HCT116 (cell line): ENCODE measurements at regions not wholly inside any gene's neighbourhood (a gene's known extent, or its start where the extent isn't known, plus 50 kb on each side); places are given as distances from the start of the nearest gene placed in this dataset.

Experiments used
- ATAC-seq: fragments of 200-7000 bp; cut with Tn5 transposase; 2 replicates; pipeline ENCODE4 v1.9.1; 2020; ENCODE audit warnings: mild to moderate bottlenecking, moderate library complexity
- BruUV-seq: library from RNA; stranded (reverse); fragments of 400-500 nt; replicated peaks from 2 replicates; lab custom pipeline; 2021; lab: Mats Ljungman, UMichigan
- CTCF ChIA-PET: fragments of 300-600 bp; sonication (Branson Sonifier 250); formaldehyde crosslinking; loops from one replicate; lab custom pipeline; 2021; ENCODE audit warnings: antibody characterized with exemption; lab: Charles Lee
- POLR2A ChIA-PET: fragments of 300-600, 350-600 bp; sonication (Branson Sonifier 250); formaldehyde crosslinking; loops from one replicate; lab custom pipeline; 2021; ENCODE audit warnings: antibody characterized with exemption; lab: Charles Lee
- RAD21 ChIA-PET, 2 experiments: fragments of 300-600 bp; sonication (Branson Sonifier 250); formaldehyde crosslinking; loops; one replicate each; lab custom pipeline; 2023; ENCODE audit warnings: low total read pairs in 2 of 2; ENCODE audit not compliant: uncharacterized antibody in 2 of 2, unreplicated experiment in 2 of 2, low non-redundant PET in 1 of 2; lab: Charles Lee
- DNase-seq: peaks from one replicate; pipeline ENCODE4 v3.0.0-alpha.2; 2010; ENCODE audit warnings: low read depth, low spot score
- H2AFZ ChIP-seq: fragments of 200-600 bp; shearing (Covaris generic), sonication (generic); 2 replicates; pipeline ENCODE4 v1.6.1; 2017; ENCODE audit warnings: low read depth, mixed run types, mixed read lengths, antibody characterized with exemption, low read length; ENCODE audit not compliant: poor library complexity, severe bottlenecking
- H3K27ac ChIP-seq: 2 replicates; pipeline ENCODE4 v1.5.1; 2012; ENCODE audit warnings: low read depth, low read length
- H3K27me3 ChIP-seq: fragments of 200-600 bp; sonication (generic); 2 replicates; pipeline ENCODE4 v1.6.1; 2016; ENCODE audit warnings: mixed run types, low read length, mixed read lengths; ENCODE audit not compliant: insufficient read depth
- H3K36me3 ChIP-seq, 2 experiments: fragments of 200-500 bp in 1 of 2; fragments of 200-600 bp in 1 of 2; sonication (Bioruptor generic) in 1 of 2; sonication (generic) in 1 of 2; 2 replicates each; pipeline versions ENCODE4 v1.5.1 to v1.6.1; 2014 to 2016; ENCODE audit warnings: low read length in 2 of 2, inconsistent platforms in 1 of 2, mixed read lengths in 1 of 2, mixed run types in 1 of 2; ENCODE audit not compliant: insufficient read depth in 2 of 2, control insufficient read depth in 1 of 2
- H3K4me1 ChIP-seq, 2 experiments: fragments of 200-600 bp in 1 of 2; sonication (generic) in 1 of 2; 2 replicates each; pipeline versions ENCODE4 v1.5.1 to v1.6.1; 2012 to 2017; ENCODE audit warnings: low read length in 2 of 2, inconsistent platforms in 1 of 2, mild to moderate bottlenecking in 1 of 2, mixed read lengths in 1 of 2, mixed run types in 1 of 2, moderate library complexity in 1 of 2; ENCODE audit not compliant: insufficient read depth in 2 of 2, control insufficient read depth in 1 of 2
- H3K4me2 ChIP-seq: fragments of 200-600 bp; sonication (generic); 2 replicates; pipeline ENCODE4 v1.6.1; 2017; ENCODE audit warnings: mixed run types, low read length, mixed read lengths
- H3K4me3 ChIP-seq, 2 experiments: fragments of 200-600 bp in 1 of 2; sonication (generic) in 1 of 2; replicated peaks in 1 of 2; 2 replicates each; pipeline ENCODE4 v1.5.1; 2011 to 2016; ENCODE audit warnings: low read length in 2 of 2, control low read depth in 1 of 2, low read depth in 1 of 2, mild to moderate bottlenecking in 1 of 2, mixed read lengths in 1 of 2, mixed run types in 1 of 2
- H3K79me2 ChIP-seq: fragments of 200-600 bp; sonication (generic); 2 replicates; pipeline ENCODE4 v1.6.1; 2017; ENCODE audit warnings: mild to moderate bottlenecking, mixed run types, low read length, moderate library complexity, mixed read lengths; ENCODE audit not compliant: insufficient read depth
- H3K9ac ChIP-seq: fragments of 200-600 bp; sonication (generic); 2 replicates; pipeline ENCODE4 v1.6.1; 2016; ENCODE audit warnings: low read length, mixed read lengths
- H3K9me2 ChIP-seq: fragments of 200-600 bp; sonication (generic), shearing (Covaris generic); 2 replicates; pipeline ENCODE4 v1.6.1; 2017; ENCODE audit warnings: mixed run types, mild to moderate bottlenecking, moderate library complexity; ENCODE audit not compliant: insufficient read depth
- H3K9me3 ChIP-seq, 2 experiments: fragments of 200-500 bp in 1 of 2; fragments of 200-600 bp in 1 of 2; sonication (Bioruptor generic) in 1 of 2; sonication (generic) in 1 of 2; 2 replicates each; pipeline ENCODE4 v1.6.1; 2014 to 2017; ENCODE audit warnings: low read length in 2 of 2, mixed read lengths in 2 of 2, inconsistent platforms in 1 of 2, low read depth in 1 of 2, mild to moderate bottlenecking in 1 of 2, mixed run types in 1 of 2, moderate library complexity in 1 of 2; ENCODE audit not compliant: control insufficient read depth in 1 of 2, insufficient read depth in 1 of 2
- H4K20me1 ChIP-seq: fragments of 200-600 bp; sonication (generic), shearing (Covaris generic); 2 replicates; pipeline ENCODE4 v1.6.1; 2017; ENCODE audit warnings: mixed run types, mild to moderate bottlenecking, moderate library complexity; ENCODE audit not compliant: insufficient read depth
- CBX3 ChIP-seq: IDR thresholded peaks from 2 replicates; pipeline ENCODE4 v1.6.1; 2012; ENCODE audit warnings: low read depth
- POLR2A ChIP-seq: IDR thresholded peaks from 2 replicates; pipeline ENCODE4 v1.7.0; 2011; ENCODE audit warnings: borderline replicate concordance; ENCODE audit not compliant: insufficient read depth, insufficient read length; ENCODE audit errors: extremely low read depth
- POLR2AphosphoS5 ChIP-seq: IDR thresholded peaks from 2 replicates; pipeline ENCODE4 v1.6.1; 2011; ENCODE audit warnings: mild to moderate bottlenecking, low read depth, low read length, moderate library complexity
- SIN3A ChIP-seq: IDR thresholded peaks from 2 replicates; pipeline ENCODE4 v1.6.1; 2012; ENCODE audit warnings: low read depth
- YY1 ChIP-seq: IDR thresholded peaks from 2 replicates; pipeline ENCODE4 v1.6.1; 2011; ENCODE audit warnings: low read length, low read depth, moderate library complexity, mild to moderate bottlenecking; ENCODE audit not compliant: insufficient replicate concordance; ENCODE audit errors: extremely low read depth
- ZFX ChIP-seq: fragments of 450-650 bp; IDR thresholded peaks from 2 replicates; pipeline ENCODE4 v1.6.1; 2017
- intact Hi-C: fragments of 100-400 bp; cut with micrococcal nuclease; formaldehyde crosslinking; loops from 2 replicates; pipeline ENCODE4 v1.10.0; 2022

DNA sequence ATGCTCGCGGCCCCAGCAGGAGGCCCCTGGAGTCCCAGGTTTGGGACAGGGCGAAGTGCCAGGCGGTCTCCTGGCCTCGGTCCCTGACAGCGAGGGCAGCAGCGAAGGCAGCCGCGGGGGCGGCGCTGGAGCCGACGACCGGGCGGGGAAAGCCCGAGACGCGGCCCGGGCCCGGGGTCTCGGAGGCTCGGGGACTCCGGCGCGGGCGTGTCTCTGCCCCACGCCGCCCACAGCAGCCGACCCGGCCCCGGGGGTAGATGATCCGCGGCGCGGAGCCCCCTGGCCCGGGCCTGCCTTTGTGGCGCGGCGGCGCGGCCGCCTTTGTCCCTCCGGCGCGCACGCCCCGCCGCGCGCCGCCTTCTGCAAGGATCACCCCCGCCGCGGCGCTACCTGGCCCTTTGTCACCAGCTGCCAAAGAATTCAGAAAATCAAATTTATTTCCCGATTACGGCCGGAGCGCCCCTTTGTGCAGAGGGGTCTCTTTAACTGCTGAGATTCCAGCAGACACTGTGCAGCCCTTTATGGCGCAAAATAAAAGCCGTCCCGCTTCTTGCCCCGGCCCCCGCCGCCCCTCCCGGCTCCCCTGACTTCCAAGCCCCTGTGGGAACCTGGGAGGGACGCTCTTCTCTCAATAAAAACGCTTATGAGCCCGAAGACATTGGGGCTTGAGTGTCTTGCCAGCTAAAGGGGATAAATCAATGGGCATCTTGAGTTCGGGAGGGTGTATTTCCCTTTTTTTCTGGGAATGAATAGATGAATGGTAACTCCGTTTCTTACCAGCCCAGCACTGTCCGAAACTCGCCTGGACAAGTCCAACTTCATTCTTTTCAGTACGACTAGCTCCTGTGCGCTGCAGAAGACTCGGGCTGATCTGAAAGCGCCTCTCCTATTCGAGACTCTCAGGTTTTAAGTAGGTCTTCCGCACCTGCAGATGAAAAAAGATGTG is 68.4 kb downstream of the HES1 start (continued):
- no peak for TF ChIP-seq YY1

DNA sequence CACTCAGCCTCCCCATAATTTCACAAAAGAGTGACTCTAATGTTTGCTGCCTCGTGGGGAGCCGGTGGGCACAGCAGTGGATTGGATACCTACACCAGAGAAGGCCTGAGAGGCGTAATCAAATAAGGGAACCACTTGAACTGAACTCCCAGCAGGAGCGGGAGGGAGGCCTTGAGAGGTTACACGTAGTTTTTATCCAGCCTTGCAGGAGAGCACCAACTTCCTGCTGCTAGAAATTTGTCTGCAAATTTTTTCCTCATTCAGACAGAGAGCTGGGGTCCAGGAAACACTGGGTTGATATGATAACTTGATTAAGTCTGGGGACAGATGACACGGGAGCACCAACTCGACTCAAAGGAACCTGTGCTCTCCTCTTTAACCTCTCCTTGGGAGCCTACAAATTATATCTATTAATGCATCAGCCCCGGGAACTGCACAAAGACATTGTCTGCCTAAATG is 69.8 kb downstream of the HES1 start:
- CTCF ChIA-PET: no interaction called here
- H4K20me1 ChIP-seq: no peaks in the 10 kb centered on the region
- no peaks in the 10 kb centered on the region for H3K79me2 ChIP-seq
- H3K9me3 ChIP-seq: no peaks in the 10 kb centered on the region
- H3K4me1 ChIP-seq: peaks cover 10 to 25% of the 10 kb centered on the region in 2 experiments; a peak in 3 of 4 replicates
- H3K4me3 ChIP-seq: 0 out of 4 replicates have a peak overlapping the region, but pooled peaks of 1 of the 2 experiments have one; percentile 5
- DNase-seq: peak; percentile 39
- RAD21 ChIA-PET: no interaction called here
- POLR2A ChIA-PET: no interaction called here
- intact Hi-C loops: no loop called here
- no TSS peak for BruUV-seq
- peak; percentile 82 for ATAC-seq
- no peaks in the 10 kb centered on the region for H3K27me3 ChIP-seq
- peak overlapping the region; percentile 46 for H3K4me2 ChIP-seq
- TF ChIP-seq ZFX (peak; percentile 31; the same call in 1 of the 2 replicates), SIN3A (no peak), CBX3 (peak; percentile 44; the same call in 1 of the 2 replicates), POLR2AphosphoS5 (peak; percentile 48; the same call in 1 of the 2 replicates), POLR2A (no peak), YY1 (peak; percentile 39)
- no peaks in the 10 kb centered on the region for H3K9me2 ChIP-seq
- no peaks in the 10 kb centered on the region for H3K36me3 ChIP-seq
- H3K9ac ChIP-seq: 0 out of 2 replicates have a peak overlapping the region, but pooled peaks have one; percentile 3
- H3K27ac ChIP-seq: no peak overlapping the region
- peak overlapping the region; percentile 68 for H2AFZ ChIP-seq
